Activated B cell treated with CpG ODN at 0.5 μM for 24 hours (primary cell): ENCODE measurements at regions not wholly inside any gene's neighbourhood (a gene's known extent, or its start where the extent isn't known, plus 50 kb on each side); places are given as distances from the start of the nearest gene placed in this dataset.

Source experiments
- ATAC-seq: fragments of 200-7000 bp; cut with Tn5 transposase; one replicate; pipeline ENCODE4 v1.10.0; 2021; ENCODE audit warnings: low read depth, mild to moderate bottlenecking, moderate library complexity
- CTCF ChIA-PET: fragments of 350-600 bp; sonication (Branson Sonifier 250); formaldehyde crosslinking; loops from one replicate; lab custom pipeline; 2021; ENCODE audit warnings: antibody characterized with exemption; lab: Charles Lee
- POLR2A ChIA-PET: fragments of 350-600 bp; sonication (Branson Sonifier 250); formaldehyde crosslinking; loops from one replicate; lab custom pipeline; 2021; ENCODE audit warnings: antibody characterized with exemption; lab: Charles Lee
- DNase-seq: peaks from one replicate; pipeline ENCODE4 v3.0.0; 2022
- H3K27ac Mint-ChIP-seq: one replicate; pipeline ENCODE4 v1.8.0; 2020; ENCODE audit warnings: mixed read lengths
- H3K27me3 Mint-ChIP-seq: one replicate; pipeline ENCODE4 v1.8.0; 2021; ENCODE audit warnings: mixed read lengths
- H3K36me3 Mint-ChIP-seq: one replicate; pipeline ENCODE4 v1.8.0; 2021; ENCODE audit warnings: low read depth, mixed read lengths
- H3K4me1 Mint-ChIP-seq: one replicate; pipeline ENCODE4 v1.8.0; 2021; ENCODE audit warnings: mixed read lengths
- H3K4me3 Mint-ChIP-seq: one replicate; pipeline ENCODE4 v1.8.0; 2020; ENCODE audit warnings: mild to moderate bottlenecking, mixed read lengths
- H3K9me3 Mint-ChIP-seq: one replicate; pipeline ENCODE4 v1.8.0; 2020; ENCODE audit warnings: mixed read lengths
- intact Hi-C: fragments of 100-400 bp; cut with micrococcal nuclease; formaldehyde crosslinking; loops from one replicate; pipeline ENCODE4 v1.15.1; 2024
- TF ChIP-seq, protein P1 (sequence below): fragments of 200-600 bp; IDR thresholded peaks from one replicate; pipeline ENCODE4 v1.8.0; 2022; ENCODE audit warnings: antibody characterized with exemption, mild to moderate bottlenecking

DNA sequence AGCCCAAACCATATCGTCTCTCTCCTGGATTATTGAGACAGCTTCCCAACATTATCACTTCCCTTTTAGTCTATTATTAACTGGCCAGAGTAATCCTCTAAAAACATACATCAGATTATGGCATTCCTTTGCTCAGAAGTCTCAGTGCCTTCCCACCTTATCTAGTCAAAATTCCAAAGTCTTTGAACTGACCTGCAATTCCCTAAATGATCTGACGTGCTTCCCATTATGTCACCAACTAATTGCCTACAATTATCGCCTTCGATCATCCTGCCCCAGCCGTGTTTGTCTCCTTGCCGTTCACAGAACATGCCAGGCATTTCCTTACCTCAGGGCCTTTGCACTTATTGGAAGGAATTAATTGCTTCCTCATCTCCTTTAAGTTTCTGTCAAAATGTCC lies 332.4 kb downstream of the IRS1 start:
- no peaks in the 10 kb centered on the region for H3K4me1 Mint-ChIP-seq
- H3K4me3 Mint-ChIP-seq: no peak overlapping the region
- no peak overlapping the region for H3K27ac Mint-ChIP-seq
- POLR2A ChIA-PET: no interaction called here
- DNase-seq: no peak
- TF ChIP-seq, protein P1, sequence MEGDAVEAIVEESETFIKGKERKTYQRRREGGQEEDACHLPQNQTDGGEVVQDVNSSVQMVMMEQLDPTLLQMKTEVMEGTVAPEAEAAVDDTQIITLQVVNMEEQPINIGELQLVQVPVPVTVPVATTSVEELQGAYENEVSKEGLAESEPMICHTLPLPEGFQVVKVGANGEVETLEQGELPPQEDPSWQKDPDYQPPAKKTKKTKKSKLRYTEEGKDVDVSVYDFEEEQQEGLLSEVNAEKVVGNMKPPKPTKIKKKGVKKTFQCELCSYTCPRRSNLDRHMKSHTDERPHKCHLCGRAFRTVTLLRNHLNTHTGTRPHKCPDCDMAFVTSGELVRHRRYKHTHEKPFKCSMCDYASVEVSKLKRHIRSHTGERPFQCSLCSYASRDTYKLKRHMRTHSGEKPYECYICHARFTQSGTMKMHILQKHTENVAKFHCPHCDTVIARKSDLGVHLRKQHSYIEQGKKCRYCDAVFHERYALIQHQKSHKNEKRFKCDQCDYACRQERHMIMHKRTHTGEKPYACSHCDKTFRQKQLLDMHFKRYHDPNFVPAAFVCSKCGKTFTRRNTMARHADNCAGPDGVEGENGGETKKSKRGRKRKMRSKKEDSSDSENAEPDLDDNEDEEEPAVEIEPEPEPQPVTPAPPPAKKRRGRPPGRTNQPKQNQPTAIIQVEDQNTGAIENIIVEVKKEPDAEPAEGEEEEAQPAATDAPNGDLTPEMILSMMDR: no peak
- ATAC-seq: no peak
- H3K27me3 Mint-ChIP-seq: no peaks in the 10 kb centered on the region
- intact Hi-C loops: no loop called here
- H3K36me3 Mint-ChIP-seq: no peaks in the 10 kb centered on the region
- peaks cover 7% of the 10 kb centered on the region for H3K9me3 Mint-ChIP-seq
- CTCF ChIA-PET: no interaction called here

DNA sequence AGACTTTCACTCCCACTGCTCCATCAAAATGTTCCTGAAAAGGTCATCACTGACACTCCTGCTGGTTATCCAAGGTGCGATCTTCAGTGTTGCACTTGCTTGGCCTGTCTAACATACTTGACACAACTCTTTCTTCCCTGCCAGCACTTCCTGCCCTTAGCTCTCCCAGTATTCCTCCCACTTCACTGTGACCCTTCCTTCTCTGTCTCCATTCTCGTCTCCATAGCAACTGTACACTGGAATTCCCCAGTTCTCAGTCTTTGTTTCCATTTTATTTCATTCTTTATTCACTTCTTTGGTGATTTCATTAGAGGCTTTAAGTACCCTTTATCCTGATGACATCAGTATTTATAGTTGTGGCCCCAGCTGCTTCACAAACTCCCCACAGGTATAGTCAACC lies 333.0 kb downstream of the IRS1 start:
- CTCF ChIA-PET: no interaction called here
- Mint-ChIP-seq H3K27ac (no peak overlapping the region), H3K36me3 (no peaks in the 10 kb centered on the region), H3K27me3 (no peaks in the 10 kb centered on the region), H3K9me3 (peaks cover 12% of the 10 kb centered on the region), H3K4me3 (no peak overlapping the region), H3K4me1 (no peaks in the 10 kb centered on the region)
- TF ChIP-seq, protein P1: no peak
- no peak for DNase-seq
- intact Hi-C loops: no loop called here
- POLR2A ChIA-PET: no interaction called here
- no peak for ATAC-seq

DNA sequence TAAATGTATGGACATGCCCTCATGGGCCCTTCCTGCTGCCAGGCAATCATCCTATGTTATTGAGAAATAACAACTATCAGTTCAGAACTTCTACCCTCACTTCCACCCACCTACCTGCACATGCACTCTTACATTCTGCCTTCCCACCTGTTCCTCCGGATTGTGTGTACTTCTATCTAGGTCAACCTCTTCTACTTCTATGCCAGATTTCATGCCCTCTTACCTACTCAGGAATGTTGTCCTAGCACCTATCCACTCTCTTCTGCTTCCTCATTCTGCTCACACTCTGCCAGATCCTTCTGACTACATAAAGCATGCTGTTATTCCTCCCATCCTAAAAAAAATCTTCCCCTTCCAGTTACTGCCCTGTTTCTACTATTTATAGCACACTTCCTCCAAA lies 333.5 kb downstream of the IRS1 start:
- TF ChIP-seq, protein P1: no peak
- CTCF ChIA-PET: no interaction called here

DNA sequence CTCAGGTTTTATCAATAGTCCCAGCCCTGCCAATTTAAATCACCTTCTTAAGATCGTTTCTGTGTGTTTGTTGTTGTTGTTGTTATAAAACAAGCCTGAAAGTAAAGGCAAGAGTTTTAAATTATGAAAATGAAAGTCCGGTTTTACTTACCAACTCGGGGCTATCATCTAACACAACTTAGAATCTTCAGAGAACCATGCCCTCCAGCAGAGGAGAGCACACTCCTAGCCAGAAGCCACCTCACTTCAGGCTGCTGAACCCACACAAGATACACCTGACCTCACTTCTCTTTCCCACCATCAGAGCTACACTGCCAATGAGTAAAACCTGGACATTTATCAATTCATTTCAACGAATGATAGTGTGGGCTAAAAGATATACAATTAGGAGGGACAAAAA lies 335.2 kb downstream of the IRS1 start:
- CTCF ChIA-PET: no interaction called here
- H3K4me1 Mint-ChIP-seq: no peaks in the 10 kb centered on the region
- H3K27me3 Mint-ChIP-seq: peaks cover 4% of the 10 kb centered on the region
- no peaks in the 10 kb centered on the region for H3K36me3 Mint-ChIP-seq
- H3K9me3 Mint-ChIP-seq: peaks cover 12% of the 10 kb centered on the region
- H3K4me3 Mint-ChIP-seq: no peak overlapping the region
- no peak overlapping the region for H3K27ac Mint-ChIP-seq
- no peak for ATAC-seq
- TF ChIP-seq, protein P1: no peak
- intact Hi-C loops: no loop called here
- POLR2A ChIA-PET: no interaction called here
- no peak for DNase-seq

More for the DNA sequence above, 333.5 kb downstream of the IRS1 start:
- H3K36me3 Mint-ChIP-seq: no peaks in the 10 kb centered on the region
- intact Hi-C loops: no loop called here
- POLR2A ChIA-PET: no interaction called here
- no peak for DNase-seq
- no peaks in the 10 kb centered on the region for H3K27me3 Mint-ChIP-seq
- H3K27ac Mint-ChIP-seq: no peak overlapping the region
- H3K4me1 Mint-ChIP-seq: no peaks in the 10 kb centered on the region
- ATAC-seq: no peak
- peaks cover 12% of the 10 kb centered on the region for H3K9me3 Mint-ChIP-seq
- no peak overlapping the region for H3K4me3 Mint-ChIP-seq

DNA sequence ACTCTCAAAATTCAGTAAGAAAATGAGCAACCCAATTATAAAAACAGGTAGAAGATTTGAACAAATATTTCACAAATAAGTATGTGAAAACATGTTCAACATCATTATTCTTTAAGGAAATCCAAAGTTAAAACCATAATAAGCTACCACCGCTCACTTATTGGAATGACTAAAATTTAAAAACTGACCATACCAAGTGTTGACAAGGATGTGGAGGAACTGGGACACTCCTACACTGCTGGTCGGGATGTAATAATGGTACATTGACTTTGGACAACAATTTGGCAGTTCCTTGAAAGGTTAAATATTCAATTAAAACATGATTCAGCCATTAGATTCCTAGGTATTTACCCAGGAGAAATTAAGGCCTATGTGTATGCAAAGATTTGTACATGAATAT lies 336.5 kb downstream of the IRS1 start:
- TF ChIP-seq, protein P1: no peak
- intact Hi-C loops: no loop called here
- peaks cover 4% of the 10 kb centered on the region for H3K27me3 Mint-ChIP-seq
- POLR2A ChIA-PET: no interaction called here
- H3K27ac Mint-ChIP-seq: no peak overlapping the region
- H3K36me3 Mint-ChIP-seq: no peaks in the 10 kb centered on the region
- ATAC-seq (no peak), DNase-seq (no peak)
- H3K9me3 Mint-ChIP-seq: peaks cover 12% of the 10 kb centered on the region
- CTCF ChIA-PET: no interaction called here
- H3K4me3 Mint-ChIP-seq: no peak overlapping the region
- H3K4me1 Mint-ChIP-seq: no peaks in the 10 kb centered on the region
